ENCODE measurements at regions not wholly inside any gene's neighbourhood (a gene's known extent, or its start where the extent isn't known, plus 50 kb on each side); places are given as distances from the start of the nearest gene placed in this dataset.
A peak's percentile ranks its signal among the peaks of the same experiment; 100 is the strongest.

DNA sequence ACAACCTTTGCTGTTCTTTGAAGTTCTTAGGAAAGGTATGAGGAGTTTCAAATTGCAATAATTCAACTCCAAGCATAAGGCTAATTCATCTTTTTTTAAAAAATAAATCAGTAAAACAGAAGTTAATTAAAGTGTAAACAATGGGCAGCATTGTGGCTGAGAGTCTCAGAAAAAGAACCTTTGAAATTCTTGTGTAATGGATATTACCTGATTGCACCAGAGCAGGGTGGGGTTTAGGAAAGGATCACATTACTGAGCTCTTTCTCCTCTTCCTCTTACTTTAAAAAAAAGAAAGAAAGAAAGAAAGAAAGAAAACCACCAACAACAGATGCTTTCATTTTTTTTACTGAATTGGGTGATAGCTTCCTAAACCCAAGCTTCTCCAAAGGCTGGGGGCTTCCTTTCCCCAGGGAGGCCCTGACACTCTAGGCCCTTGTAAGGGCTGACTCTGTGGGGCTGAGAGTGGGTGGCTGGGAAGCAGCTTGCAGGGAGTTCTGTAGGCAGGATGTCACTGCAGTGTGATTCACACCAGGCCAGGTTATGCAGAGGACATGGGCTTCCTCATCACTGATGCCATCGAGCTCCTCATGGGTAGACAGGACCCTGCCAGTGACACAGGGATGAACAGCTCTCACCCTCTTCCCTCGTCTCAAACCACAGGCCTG lies 564.5 kb downstream of the FGF9 start:
- DNase-seq (ENCODE audit: low spot score) = no peak

DNA sequence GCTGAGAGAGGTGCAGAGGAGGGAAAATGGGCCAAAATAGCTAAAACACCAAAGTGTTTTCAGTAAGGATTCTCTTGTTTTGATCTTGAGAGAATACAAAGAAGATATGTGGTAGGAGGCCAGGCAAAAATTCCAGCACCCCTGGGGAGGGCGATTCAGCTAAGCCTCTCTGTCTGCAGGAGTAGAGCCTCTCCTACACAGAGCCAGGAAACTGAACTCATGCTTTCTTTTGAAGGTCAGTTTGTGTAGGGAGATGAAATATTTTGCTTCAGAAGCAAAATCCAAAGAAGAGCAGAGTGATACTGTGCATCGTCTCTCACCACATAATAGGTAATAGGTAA lies 565.0 kb downstream of the FGF9 start:
- DNase-seq (ENCODE audit: low spot score) = no peak

DNA sequence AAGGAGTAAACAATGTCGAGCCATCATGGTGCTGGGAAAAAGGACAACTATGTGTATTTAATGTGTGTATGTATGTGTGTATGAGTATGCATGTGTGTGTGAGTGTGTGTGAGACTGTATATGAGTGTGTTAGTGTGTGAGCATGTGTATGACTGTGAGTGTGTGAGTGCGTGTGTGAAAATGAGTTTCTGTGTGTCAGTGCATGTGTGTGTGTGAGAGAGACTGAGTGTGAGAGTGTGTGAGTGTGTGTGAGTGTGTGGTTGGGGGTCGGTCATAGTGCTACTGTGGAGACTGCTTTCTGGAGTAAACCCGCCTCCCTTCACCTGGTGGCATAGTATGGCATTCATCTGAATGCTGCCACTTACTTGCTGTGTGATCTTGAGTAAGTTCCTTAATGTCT lies 567.4 kb downstream of the FGF9 start:
- DNase-seq (ENCODE audit: low spot score) = no peak

DNA sequence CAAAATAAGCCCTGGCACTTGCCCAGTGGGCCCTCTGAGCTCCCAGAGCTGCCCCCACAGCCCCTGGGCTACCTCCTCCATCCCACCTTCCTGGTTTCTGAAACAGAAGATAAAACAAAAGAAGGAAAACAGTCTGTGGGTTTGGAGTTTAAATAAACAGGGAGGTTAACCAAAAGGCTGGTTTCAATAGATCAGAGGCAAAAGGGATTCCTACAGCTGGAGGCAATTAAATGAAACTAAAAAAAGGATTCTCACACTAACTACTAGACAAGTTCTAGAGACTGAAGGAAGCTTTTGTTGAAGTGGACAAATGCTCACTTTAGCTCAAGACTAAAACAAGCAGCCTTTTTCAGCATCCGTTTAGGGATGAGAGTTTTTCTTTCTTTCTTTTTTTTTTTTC lies 569.8 kb downstream of the FGF9 start:
- no peak for DNase-seq (ENCODE audit: low spot score)

DNA sequence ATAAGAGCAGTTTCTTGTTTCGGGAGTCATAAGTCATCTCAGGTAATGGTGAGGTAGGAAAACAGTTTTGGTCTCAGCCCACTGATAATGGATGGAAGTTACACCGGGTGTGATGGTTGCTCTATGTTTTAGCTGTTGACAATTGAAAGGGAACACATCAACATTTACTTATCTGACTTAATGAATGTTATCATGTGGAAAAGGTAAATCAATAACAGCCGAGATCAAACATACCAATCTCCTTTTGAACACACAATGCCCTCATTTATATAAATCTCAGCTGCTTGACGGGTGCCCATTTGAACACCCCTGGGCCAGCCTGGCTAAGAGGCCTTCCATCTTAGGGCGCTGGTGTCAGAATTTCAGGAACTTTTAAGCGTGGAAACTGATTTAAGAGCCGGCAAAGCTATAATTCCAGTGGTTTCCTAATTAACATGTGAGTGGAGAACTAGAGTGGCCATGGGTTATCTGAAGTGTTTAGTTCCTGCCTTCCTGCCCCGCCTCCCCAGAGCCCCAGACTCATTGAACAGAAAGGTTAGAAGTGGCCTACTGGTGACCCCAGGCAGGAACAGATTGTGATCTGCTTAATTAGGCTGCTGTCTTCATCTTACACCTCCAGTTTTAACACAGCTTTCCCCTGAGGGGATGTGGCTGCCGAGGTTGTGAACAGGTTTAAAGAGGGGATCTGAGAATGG lies 572.7 kb downstream of the FGF9 start:
- DNase-seq (ENCODE audit: low spot score) = no peak

DNA sequence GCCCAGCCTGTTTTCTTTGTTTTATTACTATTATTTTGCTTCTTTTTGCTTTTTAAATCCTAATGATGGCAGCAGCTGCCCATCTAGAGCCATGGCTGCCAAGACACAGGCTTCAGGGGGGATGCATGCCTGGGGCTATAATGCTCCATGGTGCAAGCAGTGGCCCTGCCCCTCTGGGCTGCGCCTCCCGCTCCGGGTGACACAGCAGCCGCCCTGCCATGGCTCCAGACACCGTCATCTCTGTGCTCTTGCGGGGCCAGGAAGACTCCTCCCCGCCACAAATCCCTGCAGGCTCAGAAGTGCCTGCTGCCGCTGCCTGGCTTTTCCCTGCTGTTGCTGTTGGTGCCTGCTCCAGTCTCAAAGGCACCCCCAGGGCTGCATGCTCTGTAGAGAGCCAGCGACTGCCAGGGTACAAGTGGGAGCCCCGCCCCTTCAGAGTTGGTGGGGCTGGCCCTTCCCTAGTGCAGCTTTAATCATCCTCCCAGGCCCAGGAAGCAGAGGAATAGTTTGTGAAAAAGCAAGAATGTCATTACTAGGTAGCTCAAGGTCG lies 581.5 kb downstream of the FGF9 start:
- DNase-seq (ENCODE audit: low spot score) = no peak

DNA sequence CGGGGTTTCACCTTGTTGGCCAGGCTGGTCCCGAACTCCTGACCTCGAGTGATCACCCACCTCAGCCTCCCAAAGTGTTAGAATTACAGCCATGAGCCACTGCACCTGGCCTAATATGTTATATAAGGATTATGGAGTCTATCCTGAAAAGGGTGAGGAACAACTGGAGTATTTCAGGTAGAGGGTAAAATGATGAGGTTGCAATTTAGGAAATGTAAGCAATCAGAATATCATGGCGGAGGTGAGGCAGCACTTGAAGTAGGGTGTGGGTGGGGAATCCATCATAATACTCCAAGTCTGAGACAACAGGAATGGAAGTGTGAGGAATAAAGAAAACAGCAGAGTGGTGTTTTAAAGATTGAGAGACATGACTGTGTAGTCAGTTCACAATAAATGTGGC lies 582.2 kb downstream of the FGF9 start:
- no peak for DNase-seq (ENCODE audit: low spot score)

DNA sequence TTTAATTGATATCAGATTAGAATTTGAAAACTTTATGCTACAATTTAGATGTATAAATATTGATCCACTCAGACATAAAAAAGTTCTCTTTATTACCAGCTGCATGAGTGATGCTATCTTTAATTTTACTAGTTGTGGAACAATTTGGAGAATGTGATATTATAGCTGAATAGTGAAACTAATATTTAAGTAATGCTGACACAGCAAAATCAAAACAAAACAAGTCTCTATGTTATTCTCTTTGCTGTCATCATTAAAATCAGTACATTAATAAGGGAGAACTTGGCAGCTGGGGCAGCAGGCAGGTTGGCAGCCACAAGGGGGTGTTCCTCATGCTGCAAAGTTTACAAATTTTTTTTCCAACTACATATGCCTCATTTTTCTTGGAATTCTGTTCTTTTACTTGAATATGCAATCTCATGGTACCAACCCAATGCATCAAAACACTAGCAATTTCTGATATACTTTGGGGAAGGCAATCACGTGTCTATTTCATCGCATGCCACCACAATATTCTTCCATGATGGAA lies 585.3 kb downstream of the FGF9 start:
- DNase-seq (ENCODE audit: low spot score) = no peak

DNA sequence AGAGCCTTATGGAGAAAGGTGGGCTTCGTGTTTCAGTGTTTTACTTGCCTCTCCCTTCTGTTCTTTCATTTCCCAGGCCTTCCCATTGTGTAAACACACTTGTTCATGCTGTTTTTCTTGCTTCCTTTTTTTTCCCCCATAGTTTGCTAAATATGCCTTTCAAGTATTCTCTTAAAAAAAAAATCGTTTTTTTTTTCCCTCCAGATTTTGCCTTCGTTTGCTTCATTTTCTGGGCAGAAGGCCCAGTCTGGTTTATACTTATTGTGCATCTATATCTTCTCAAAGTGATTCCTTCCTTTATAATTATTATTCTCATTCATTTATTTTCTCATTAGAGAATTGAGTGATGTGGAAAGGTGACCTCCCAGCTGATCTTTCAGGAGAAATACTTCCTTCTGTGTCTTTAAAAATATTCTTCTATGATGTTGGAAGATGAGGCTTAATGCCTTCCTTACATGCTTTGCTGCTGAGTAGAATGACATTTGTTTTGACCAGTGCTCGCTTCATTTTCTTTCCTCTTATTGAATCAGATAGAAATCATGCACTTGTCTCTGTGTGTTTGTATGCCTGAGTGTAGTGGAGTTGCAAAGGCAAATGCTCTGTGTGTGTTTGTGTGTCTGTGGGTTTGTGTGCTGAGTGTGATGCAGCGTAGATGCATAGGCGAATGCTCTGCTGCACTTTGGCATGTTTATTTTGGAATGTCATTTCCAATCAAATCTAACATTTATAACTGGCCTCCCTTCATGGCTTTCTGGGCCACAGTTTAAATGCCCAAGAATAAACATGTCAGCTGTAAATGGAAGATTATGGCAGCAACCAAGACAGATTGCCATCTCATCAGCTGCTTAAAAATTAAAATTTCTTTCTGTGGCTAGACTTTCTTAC lies 591.4 kb downstream of the FGF9 start:
- DNase-seq (ENCODE audit: low spot score) = no peak

DNA sequence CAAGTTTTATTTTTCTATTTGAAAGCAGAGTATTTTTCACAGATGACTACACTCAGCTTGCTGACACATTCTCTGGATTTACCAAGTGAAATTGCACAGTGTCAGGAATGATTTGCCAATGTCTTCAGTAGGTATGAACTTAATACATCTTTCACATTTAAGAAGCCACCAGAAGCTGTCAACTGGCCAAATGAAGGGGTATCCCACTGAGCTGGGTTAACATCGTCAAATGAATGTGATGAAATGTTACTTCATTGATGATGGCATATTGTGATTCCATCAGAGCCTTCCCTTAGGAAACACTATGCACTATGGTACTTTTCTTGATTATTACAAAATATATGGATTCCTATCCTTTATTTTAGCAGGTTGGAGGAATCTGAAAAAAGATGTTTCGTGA lies 592.3 kb downstream of the FGF9 start:
- DNase-seq (ENCODE audit: low spot score) = no peak

DNA sequence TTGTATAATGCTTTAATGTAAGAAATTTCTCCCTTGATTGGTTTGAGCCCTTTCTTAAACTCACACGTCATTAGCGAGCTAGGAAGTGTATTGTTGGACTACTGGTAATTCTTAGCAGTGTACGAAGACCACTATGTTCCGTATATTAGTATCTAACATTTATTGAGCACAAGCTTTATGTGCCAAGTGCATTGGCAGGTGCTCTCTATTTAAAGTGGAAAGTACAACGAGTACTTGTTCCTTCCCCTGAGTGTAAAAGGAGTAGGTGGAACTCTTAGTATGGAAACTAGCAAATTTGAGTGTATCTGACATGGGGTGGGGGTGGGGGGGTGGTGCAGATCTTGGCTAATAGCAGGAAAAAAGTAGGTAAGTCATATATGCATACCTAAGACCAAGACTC lies 594.7 kb downstream of the FGF9 start:
- DNase-seq (ENCODE audit: low spot score) = no peak

DNA sequence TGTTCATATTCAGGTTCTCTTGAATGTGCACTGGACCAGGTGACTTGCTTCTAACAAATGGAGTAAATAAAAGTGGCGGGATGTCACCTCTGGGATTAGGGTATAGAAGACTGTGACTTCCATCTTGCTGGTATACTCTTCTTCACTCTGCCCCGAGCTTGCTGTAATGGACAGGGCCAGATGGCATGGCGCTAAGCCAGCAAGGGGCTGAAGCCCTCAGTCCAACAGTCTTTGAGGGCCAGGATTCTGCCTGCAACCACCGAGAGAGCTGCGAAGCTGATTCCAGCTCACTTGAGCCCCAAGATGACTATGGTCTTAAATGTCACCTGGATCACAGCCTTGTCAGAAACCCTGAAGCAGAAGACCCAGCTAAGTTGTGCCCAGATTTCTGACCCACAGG lies 600.0 kb downstream of the FGF9 start:
- DNase-seq (ENCODE audit: low spot score) = no peak

DNA sequence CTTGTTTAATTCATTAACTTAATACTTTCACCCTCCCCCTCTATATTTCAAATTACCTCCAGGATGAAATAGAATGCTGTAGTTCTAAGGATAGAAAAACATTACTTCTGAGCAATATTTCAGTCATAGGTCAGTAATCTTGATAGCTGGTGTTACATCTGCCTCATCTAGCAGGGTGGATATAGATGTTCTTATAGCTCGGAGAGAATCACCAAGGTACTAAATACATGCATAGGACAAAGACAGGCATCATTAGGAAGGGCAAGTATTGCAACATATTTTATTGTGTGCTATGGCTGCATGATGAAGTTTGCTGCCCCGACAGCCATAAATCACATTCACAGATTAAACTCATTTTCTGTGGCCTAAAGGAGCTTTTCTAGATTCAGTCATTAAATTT lies 601.0 kb downstream of the FGF9 start:
- no peak for DNase-seq (ENCODE audit: low spot score)

DNA sequence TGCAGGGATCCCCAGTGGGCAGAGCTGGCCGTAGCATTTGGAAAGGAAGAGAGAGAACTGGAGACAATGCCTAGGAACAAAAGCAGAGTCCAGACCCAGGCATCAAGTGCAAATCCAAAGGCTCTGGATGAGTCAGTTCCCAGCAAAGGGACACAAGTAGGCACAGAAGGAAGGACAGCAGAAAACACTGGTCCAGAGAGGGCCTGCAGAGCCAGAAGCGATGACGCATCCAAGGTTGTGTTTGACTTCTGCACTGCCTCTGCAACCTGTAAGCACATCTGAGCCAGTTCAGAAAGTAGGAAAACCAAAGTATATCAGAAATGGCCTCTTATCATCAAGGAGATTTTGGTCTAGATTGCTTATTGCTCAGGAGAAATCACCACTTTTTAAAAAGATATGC lies 604.5 kb downstream of the FGF9 start:
- no peak for DNase-seq (ENCODE audit: low spot score)

DNA sequence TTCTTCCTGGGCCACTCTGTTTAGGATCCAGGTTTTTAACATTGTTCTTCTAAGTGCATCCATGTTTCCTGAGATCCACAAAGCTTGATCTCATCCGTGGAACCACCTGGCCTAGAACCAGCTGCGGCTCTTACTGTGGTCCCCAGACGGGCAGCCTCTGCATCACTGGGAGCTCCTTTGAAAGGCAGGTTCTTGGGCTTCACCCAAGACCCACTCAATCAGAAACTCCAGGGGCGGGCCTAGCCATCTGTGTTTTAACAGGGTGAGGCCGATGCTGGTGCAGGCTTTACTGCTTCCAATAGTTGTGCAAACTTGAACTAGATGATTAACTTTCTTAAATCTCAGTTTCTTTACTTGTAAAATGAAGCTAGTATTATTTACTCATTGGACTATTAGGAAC lies 605.7 kb downstream of the FGF9 start:
- no peak for DNase-seq (ENCODE audit: low spot score)

DNA sequence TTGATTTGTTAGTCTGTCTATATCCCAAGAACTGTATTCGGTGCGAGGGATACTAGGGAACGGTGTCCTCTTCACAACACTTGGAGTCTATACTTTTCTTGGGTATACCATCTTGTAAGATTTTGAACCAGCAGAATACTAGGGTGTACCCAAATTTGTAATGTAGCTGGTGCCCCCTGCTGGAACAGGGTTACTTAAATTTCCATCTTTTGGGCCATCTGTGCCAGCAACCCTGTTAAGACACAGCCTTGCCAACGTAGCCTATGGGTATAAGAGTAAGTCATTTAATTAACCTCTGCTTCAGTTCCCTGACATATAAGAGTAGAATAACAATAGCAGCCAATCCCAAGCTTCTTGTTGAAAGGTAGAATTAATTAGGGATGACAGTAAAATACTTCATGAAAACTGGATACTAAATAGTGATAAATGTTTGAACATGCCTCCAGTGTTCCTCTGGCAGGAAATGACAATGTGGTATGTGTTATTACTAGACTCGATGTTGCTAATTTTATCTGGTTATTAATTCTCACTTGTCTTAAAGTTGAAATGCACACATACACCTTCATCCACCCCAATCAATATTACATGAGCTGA lies 607.6 kb downstream of the FGF9 start:
- peak; percentile 44 for DNase-seq (ENCODE audit: low spot score)

DNA sequence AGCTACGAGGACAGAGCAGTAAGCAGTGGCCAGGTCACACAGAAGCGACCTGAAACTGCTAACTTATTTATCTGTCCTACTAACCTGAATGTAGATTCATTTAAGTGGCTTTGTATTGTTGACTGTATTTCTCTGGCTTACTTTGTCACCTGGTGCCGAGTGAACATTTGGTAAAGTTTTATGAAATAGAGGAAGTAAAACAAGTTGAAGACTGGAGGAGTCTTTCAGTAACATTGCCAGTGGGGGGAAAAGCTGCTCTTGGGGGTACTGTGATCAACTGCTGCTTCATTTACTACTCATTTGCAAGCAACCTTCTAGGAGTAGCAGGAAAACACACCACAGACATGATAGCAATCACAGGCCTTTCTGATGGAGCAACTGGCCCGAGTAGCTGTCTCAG lies 615.0 kb downstream of the FGF9 start:
- DNase-seq (ENCODE audit: low spot score) = no peak

DNA sequence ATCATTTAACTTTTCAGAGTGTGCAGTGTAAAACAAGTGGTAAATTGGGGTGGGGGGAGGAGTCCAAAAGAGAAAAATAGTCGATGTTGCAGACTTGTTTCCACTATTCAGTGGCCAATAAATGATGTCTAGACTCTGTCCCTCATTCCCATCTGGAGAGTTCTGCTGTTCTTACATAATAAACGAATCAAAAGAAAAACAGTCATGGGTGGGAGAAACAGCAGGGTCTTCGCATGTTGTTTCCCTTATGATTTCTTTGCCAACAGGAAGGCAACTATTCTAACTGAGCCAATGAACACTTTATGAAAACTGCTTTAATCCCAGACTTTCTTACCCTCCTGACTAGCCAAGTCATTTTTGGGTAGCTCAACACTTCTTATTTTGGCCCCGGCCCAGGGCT lies 615.5 kb downstream of the FGF9 start:
- no peak for DNase-seq (ENCODE audit: low spot score)

DNA sequence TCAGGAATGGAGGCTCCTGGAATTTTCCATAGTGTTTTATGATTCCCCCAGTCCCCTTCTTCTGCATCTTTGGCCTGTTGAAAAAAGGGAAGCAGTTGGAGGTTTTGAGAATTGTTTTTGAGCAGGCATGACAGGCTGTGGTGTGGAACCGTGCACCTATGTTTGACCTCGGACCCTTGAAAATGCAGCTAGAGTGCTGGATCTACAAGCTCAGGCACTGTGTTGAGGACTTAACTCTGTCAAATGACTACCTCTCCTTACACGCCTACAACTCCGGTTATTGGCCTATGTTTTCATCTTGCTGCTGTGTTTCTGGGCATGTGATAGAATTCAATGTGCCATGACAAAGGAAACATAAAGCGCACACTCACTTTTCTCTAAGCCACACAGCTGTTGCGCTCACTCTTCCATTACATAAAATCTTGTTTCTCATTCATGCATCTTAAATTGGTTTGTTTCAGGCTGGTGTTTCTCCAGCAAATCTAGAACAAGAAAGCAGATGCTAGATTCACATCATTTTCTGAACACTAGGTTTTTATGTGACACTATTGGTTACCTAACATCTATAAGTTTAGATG lies 616.6 kb downstream of the FGF9 start:
- DNase-seq (ENCODE audit: low spot score) = no peak

DNA sequence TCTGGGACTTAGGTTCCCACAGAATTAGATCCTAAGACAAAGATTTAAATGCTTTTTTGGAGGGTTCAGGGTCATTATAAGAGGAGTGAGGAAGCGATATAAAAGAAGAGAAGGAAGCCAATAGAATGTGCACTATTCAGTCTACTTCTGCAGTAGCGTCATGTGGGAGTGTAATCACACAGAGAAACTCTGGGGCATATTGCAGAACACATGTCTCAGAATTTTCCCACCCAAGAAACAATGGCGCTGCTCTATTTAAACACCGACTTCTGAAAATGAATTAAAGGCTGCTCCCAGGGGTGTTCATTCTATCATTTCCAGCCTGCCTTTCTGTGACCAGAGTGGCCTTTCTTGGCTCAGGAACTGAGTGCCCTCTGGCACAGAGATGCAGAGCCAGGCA lies 617.6 kb downstream of the FGF9 start:
- DNase-seq (ENCODE audit: low spot score) = no peak

DNA sequence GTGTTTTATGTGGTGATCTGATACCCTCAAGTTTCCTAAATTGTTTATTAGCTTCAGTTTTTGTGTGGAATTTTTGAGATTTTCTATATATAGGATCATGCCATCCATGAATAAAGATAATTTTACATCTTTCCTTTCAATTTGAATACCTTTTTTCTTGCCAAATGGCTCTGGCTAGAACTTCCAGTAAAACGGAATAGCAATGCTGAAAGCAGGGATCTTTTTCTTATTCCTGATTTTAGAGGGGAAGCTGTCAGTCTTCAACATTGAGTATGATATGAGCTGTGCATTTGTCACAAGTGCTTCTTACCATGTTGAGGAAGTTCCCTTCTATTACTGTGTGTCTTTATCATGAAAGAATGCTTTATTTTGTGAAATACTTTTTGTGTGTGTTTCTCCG lies 618.8 kb downstream of the FGF9 start:
- no peak for DNase-seq (ENCODE audit: low spot score)

DNA sequence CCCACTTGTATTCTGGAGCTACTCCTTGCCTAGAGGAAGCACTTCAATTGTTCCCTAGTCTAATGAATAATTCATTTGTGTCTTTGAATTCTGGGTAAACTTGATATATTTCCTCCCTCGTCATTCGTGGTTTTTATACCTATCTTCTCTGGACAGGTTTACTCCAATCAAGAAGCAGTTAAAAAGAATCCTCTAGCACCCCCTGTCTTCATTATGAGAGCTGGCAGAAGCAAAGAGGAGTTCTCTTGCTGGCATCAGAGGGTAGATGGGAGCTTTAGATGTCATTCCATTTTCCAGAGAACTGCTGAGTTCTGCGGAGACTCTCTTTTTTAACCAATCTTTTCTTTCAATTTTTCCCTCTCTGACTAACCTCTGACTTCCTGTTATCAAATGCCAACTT lies 627.7 kb downstream of the FGF9 start:
- DNase-seq (ENCODE audit: low spot score) = no peak

Measured in Ammon's horn (tissue), 1 donor.